GM12875 (cell line): ENCODE measurements at regions not wholly inside any gene's neighbourhood (a gene's known extent, or its start where the extent isn't known, plus 50 kb on each side); places are given as distances from the start of the nearest gene placed in this dataset.

Source experiments
- H3K4me3 ChIP-seq: one replicate; pipeline ENCODE4 v1.5.1; 2011; ENCODE audit warnings: low read depth, low read length, control low read depth
- TF ChIP-seq, protein P1 (sequence below): IDR thresholded peaks from 2 replicates; pipeline ENCODE4 v1.5.1; 2011; ENCODE audit warnings: low read depth, mild to moderate bottlenecking, control low read depth, inconsistent platforms, low read length, moderate library complexity, borderline replicate concordance; ENCODE audit not compliant: insufficient read depth

DNA sequence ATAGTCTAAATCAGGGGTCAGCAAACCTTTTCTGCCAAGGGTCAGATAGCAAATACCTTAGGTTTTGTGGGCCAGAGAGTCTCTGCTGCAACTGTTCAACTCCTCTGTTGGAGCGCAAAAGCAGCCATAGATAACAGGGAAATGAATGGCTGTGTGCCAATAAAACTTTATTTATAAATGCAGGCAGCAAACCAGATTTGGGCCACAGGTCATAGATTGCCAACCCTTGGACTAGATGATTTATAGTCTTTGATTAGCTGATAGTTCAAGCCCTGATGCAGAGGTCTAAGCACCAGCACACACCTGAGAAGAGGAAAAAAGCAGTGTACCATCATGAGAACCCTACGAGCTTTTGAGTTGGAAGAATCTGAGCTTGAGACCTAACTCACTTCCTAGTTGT is 86.0 kb upstream of the DYNLRB2 start:
- TF ChIP-seq, protein P1, sequence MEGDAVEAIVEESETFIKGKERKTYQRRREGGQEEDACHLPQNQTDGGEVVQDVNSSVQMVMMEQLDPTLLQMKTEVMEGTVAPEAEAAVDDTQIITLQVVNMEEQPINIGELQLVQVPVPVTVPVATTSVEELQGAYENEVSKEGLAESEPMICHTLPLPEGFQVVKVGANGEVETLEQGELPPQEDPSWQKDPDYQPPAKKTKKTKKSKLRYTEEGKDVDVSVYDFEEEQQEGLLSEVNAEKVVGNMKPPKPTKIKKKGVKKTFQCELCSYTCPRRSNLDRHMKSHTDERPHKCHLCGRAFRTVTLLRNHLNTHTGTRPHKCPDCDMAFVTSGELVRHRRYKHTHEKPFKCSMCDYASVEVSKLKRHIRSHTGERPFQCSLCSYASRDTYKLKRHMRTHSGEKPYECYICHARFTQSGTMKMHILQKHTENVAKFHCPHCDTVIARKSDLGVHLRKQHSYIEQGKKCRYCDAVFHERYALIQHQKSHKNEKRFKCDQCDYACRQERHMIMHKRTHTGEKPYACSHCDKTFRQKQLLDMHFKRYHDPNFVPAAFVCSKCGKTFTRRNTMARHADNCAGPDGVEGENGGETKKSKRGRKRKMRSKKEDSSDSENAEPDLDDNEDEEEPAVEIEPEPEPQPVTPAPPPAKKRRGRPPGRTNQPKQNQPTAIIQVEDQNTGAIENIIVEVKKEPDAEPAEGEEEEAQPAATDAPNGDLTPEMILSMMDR = no peak
- no peak overlapping the region for H3K4me3 ChIP-seq

DNA sequence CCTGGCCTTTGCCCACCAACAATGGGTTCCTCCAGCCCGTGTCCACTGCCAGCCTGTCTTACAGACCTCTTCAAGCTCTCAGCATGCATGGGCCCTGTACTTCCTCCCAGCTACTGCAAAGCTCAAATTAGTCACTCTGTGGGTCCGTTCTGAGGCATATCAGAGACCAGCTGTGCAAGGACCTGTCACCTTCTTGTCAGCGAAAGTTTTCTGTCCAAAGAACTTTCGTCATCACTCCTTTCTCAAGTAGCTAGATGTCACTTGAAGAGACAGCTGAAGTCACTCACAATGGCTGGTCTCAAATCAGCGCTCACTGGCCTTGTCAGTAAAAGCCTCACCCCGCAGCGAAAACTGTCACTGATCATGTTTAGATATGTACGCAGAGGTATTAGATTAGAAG is 91.4 kb upstream of the DYNLRB2 start:
- TF ChIP-seq, protein P1 = no peak
- H3K4me3 ChIP-seq = no peak overlapping the region

DNA sequence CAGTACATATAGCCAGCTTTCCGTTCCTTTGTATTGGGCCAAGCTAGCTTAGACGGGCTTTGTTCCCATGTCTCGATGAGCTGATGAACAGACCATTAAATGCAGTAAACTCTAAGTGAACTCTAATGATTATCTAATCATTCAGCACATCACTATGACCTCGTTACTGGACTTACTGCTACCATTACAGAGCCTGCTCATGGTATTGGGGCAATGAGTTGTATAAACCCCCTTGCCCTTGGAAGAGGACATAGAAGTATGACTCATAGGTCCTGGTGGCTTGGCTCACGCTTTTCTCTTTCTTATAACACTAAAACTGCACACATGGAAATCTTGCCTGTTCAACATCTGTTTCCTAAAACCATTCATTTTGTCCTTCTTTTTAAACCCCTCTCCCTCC is 93.6 kb upstream of the DYNLRB2 start:
- TF ChIP-seq, protein P1 = no peak
- H3K4me3 ChIP-seq = no peak overlapping the region

DNA sequence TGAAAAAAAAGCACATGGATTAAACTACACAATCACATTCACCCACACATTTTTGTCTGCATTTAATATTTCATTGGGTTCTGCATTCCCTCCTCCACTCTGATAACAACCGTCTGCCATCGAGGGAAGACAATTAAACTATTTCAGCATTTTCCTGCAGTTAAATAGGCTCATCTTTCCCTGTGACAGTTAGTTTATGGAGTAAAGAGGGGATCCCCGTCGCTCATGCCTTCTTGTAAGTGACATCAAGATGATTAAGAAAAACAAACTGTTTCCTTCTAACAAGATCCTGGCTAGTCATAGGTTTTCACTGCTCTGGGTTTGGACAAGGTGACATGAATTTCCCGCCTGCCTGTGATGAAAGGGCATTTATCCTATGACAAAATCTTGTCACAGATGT is 98.0 kb upstream of the DYNLRB2 start:
- TF ChIP-seq, protein P1 = no peak
- H3K4me3 ChIP-seq = no peak overlapping the region

DNA sequence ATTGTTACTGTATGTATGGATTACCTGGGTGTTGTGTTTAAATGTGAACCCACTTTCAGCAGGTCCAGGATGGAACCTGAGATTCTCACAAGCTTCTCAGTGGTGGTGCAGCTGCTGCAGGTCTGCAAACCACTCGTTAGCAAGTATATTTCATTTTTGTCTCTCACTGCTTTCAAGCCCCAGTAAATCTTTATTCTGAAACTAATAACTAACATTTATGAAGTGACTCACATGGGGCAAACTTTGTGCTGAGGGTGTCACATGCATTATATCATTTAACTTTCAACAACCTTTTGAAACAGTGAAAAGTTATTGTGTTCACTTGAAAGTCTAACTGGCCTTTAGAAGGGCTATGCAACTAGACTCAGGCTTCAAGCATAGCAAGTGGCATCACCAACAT is 98.9 kb upstream of the DYNLRB2 start:
- TF ChIP-seq, protein P1 = no peak
- no peak overlapping the region for H3K4me3 ChIP-seq

DNA sequence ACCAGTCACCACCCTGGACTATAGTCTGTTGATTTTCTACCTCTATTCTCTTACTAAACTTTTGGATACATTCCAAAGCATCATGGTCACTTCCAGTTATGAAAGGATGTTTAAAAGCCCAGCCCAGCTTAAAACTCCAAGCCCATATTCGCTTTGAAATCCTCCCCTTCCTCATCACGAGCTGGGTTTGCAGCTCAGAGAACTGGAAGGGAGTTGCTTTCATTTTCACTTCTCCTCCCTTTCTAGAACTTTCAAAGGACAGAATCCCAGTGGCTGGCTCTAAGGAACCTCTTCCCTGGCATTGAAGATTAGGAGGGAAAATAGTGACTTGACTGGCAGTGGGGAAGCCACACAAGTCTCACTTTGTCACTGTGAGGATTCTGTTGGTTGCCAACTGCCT is 100.1 kb upstream of the DYNLRB2 start:
- TF ChIP-seq, protein P1 = no peak
- H3K4me3 ChIP-seq = no peak overlapping the region

DNA sequence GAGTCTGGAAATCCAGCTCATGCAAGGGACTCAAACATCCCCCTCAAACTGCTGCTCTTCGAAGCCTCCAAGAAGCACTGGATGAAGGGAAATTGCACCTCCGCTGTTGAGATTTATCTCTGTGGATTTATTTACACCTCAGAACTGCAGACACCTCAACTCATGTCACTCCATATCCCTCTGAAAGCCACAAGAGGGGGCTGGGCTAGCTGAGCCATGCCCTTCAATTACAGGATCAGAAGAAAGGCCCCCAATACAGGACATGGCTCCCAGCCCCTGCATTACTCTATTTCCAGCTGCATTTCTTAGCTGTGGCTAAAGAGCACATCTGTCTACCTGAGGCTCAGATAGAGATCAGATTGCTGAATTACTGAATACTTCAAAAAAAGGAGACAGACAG is 103.1 kb upstream of the DYNLRB2 start:
- TF ChIP-seq, protein P1 = no peak
- no peak overlapping the region for H3K4me3 ChIP-seq
